ENCODE measurements at regions not wholly inside any gene's neighbourhood (a gene's known extent, or its start where the extent isn't known, plus 50 kb on each side); places are given as distances from the start of the nearest gene placed in this dataset.

DNA sequence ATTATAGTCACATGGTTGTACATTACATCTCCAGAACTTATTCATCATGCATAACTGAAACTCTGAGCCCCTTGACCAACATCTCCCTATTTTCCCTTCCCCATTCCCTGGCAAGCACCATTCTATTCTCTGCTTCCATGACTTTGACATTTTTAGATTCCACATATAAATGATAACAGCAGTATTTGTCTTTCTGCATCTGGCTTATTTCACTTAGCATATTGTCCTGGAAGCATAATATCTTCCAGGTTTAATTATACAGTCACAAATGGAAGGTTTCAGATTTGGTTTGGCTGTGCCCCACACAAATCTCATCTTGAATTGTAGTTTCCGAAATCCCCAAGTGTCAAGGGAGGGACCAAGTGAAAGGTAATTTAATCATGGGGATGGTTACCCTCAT is 626.9 kb upstream of the PKDCC start:
- DNase-seq: no peak

DNA sequence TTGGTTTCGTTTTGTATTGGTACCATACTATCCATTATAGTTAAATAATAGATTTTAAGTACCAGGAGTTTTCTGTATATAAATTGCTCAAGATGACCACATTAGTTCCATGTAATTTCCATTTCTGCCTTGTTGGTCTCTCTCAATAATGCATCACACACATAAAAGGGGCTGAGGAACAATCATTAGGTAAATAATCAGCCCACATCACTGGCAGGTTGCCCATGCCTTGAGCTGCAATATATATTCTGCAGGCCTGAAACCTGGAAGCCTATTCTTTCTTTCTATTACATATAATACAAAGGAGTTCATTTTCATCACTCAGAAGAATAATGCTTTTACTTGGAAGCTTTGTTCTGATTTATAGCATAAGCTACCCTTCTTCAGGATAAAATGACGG is 616.1 kb upstream of the PKDCC start:
- DNase-seq: no peak

DNA sequence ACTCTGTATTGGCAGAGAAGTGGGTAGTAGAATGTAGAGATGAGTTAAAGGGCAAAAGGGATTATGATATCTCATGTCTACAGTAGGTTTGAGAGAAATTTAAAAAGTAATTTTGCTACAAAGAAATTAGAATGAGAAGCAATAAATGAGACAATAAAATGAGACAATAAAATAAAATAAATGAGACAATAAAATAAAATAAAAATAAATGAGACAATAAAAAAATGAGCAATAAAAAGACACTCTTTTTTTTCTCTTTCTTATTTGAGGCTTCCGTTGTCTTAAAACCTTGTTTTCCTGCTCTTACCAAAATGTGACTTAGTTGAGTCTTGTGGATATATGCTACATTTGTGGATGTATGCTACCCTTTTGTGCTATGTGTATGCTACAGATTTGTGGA is 615.4 kb upstream of the PKDCC start:
- no peak for DNase-seq

DNA sequence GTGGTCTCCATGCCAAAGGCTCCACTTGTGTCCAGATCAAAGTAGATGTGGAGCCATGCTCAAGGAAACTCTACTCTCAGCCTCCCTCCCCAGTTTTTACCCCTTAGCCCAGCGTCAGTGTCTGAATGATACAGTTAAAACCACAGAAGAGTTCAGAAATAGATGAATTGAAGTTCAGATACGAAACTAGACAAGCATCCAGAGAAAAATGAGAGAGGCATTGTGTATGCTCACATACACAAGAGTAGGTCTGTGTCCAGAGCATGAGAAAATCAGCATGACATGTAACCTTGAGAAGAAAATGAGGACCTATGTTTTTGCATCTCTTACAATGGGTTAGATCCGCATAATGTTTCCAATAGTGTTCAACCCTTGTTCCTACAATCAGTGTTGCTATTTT is 612.8 kb upstream of the PKDCC start:
- no peak for DNase-seq

DNA sequence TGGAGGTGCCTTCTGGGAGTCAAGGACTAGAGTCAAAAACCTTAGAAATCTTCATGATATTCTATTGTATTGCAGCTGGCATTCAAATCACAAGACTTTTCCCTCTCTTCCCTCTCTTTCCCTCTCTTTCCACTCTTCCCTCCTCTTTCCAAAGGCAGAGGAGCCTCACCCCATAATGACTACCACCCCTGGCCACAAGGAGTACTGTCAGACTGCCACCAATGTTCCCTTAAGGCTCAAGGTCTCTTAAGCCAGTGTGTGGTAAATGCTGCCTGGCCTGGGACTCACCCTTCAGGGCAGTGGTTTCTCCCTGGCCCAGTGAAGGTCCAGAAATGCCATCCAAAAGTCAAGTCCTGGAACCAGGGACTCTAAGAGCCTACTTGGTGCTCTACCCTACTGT is 605.9 kb upstream of the PKDCC start:
- DNase-seq: no peak

DNA sequence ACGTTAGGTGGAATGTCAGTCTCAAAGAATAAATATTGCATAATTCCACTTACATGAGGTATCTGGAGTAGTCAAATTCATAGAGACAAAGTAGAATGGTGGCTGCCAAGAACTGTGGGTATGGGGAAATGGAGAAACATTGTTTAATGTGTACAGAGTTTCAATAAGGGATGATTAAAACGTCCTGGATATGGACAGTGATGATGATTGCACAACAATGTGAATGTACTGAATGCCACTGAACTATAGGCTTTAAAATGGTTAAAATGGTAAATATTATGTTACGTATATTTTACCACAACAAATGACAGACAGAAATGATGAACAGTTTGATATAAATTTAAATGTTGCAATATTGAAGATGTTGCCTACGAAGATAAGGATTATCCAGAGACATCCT is 602.0 kb upstream of the PKDCC start:
- no peak for DNase-seq

DNA sequence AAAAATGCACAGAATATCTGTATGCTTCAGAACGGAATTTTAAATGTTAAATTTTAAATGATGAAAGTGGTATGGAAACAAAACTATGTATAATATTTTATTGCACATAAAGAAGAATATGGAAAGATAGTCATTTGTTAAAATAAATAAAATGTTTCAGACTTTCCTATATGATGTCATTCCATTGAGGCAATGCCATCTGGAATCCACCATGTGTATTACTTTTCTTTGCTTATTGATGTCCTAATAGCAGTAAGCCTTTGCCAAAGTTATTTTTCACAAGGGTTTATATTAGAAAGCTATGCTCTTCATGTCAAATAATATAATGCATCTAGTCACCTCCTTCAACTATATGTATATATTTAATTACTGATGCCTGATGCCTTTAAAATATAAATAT is 601.6 kb upstream of the PKDCC start:
- DNase-seq: no peak

DNA sequence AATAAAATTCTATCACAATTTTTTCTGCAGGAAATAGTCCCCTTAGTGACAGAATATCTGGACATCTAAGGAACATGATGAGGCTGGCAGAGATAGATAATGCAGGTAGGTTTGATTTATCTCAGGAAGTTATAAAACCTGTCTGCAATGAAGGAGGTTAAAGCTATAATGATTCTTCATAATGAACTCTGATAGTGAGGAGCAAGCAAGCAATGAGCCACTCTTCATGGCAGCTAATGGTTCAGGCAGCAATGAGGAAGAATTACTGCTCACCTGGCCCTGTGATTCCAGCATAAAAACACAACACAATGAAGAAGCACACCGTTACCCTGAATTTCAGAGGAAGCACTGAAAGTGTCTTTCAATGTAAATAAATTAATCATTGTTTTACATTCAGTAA is 599.6 kb upstream of the PKDCC start:
- DNase-seq: no peak

DNA sequence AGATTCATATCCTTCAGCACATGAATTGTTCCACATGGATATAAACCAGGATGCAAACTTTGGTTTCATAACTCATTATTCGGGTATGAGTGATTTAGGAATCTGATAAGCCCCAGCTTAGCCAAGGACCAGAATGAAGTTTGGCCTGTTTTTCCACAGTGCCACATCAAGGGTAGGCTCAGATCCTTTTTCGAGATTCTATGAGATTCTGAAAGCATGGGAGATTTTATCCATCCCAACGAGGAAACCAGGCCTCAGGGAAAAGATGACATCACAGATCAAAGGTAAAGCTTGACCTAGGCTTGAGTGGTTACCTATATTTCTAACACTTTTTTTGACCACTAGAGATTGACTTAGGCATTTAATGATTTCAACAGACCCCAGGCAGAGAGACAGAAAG is 590.8 kb upstream of the PKDCC start:
- DNase-seq: no peak

DNA sequence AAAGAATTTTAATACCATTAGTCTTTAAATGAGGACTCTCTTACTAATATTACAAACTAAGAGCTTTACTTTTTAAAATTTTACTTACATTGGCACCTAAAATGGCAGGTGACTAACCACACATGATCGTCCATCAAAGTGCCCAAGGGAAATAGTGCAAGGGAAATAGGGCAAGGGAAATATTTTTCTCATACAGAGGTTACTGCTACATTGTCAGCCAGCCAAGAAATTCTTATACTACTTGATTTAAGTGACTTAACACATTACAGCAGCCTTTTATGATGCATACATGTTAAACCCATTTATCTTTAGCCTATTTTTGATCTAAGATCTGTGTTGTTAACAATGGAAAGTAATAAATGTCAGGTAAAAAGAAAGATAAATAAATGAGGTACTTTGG is 587.2 kb upstream of the PKDCC start:
- DNase-seq: no peak

DNA sequence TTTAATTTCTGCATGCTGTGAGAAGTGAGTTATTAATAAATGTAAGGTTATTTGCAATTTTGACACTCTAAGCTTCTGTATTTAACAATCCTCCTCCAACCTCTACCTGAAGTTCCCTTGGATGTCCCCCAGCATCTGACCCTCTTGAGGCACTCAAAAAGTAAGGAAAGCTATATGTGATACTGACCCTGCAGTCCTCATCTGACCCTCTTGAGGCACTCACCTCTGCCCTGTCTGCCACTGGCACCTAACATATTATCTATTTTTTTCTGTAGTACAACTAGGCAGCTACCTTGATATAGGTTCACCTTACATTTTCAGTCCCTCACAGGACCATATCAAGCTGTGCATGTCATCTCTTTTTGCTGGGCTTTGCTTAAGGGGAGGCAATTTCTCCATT is 583.4 kb upstream of the PKDCC start:
- DNase-seq: no peak

DNA sequence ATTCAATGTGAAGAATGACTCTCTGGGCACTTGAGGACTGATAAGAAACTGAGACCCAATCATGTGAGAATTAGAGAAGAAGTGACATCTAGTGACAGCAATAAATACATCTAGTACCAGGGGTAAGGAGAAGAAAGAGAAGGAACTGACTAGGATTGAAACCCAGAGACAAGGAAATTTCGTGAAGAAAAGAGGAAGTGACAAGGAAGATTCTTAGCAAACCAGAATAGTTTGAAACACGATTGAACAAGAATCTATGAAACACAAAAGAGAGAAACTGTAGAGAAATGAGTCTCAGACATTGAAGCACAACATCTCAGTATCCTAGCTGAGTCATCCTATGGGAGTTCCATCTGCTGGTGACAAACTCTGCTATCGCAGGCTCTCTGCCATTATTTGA is 571.9 kb upstream of the PKDCC start:
- DNase-seq: no peak

DNA sequence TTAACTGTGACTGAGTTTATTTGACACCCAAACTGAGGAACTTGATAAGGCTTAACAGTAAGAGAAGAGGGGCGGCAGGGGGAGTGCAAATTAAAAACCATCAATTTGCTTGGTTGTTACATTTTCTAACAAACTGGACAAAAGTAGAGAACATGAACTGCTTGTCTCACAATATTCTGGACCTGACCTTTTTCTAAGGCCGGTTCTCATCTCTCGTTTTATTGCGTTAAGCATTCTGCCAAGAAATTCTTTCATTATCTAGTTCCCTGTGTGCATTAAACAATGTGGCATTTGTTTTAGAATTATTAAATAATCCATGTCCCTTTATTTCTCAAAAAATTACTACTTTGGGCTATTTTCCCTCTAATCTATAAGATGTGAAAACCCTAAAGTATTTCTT is 565.2 kb upstream of the PKDCC start:
- no peak for DNase-seq

DNA sequence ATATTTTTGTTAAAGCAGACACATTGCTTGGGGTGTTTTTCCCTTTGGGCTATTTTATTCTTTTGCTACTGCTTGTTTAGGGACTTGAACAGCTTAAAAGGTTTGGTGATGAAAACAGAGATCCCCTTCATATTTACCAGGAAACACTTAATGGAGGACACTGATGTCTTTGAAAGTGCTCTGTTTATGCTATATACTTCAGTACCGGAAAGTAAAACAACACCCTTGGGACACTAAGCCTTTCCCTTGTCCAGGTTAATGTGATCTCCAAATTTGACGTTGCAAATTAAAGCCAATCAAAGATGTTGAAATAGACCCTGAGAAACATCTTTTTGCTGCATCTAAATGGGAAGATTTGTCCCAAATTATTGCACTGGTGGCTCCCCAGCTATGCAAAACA is 564.6 kb upstream of the PKDCC start:
- no peak for DNase-seq

DNA sequence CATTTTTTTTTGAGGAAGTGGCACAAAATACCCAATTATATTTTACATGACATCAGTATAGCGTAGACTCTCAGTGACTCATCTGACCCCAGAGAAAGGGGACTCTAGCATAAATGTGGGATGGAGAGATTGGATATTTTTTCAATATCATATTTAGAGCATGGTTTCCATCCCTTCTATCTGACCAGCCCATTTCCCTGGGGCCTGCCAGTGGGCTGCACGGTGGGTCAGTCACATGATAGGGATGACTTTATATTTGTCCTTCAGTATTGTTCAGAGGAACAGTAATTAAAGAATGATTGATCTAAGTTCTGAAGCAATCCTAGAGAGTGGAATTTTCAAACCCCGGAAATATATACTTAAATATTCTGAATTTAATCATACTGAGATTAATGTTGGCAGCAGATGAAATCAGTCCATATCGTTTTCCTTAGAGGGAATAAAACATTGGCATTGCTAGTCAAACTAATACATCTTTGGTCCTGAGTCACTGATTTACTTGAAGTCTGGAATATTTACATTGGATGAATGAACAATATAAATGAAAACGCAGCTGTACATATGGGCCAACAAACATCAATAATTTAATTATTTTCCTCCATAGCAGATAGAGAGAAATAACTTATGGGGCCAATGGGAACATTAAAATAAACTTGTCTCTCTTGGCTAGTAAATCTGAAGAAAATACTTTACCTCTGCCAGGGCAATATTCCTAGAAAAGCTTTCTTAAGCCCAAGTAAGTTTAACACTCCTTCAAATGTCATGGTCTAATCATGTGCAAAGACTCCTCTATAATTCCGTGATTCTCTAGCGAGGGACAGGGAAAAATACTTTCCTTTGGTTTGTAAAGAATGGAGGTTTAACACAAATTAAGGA is 563.6 kb upstream of the PKDCC start:
- no peak for DNase-seq

DNA sequence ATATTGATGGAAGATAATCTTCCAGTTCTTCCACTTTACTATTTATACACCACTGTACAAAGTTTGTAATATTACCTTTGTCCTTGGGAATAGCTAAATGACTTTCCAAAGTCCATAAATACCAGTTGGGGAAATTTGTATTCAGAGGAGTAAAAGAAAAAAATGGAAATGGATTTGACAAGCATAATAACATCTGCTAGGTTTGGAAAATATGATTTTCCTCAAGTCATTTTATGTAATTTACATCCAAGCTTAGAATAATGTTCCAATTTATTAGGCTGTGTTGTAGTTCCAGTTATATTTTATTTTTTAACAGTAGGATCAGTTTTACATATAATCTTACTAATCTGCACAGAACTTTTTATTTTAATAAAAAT is 563.0 kb upstream of the PKDCC start:
- DNase-seq: no peak

DNA sequence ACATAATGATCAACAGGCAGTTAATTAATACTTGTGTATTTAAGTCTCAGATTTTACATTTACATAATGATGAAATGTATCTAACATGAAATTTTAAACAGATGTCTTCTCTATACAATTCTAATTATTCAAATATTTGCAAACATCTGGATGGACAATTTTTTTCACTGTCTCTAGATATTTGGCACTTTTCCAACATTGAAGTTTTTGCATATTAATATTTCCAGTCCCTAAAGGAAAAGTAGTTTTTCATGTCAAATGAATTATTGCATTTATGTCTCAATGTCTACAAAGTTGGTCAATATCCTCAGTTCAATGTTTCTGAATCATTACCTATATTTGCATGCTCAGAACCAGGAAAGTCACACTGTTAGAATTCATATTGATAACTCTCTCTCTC is 560.9 kb upstream of the PKDCC start:
- no peak for DNase-seq

DNA sequence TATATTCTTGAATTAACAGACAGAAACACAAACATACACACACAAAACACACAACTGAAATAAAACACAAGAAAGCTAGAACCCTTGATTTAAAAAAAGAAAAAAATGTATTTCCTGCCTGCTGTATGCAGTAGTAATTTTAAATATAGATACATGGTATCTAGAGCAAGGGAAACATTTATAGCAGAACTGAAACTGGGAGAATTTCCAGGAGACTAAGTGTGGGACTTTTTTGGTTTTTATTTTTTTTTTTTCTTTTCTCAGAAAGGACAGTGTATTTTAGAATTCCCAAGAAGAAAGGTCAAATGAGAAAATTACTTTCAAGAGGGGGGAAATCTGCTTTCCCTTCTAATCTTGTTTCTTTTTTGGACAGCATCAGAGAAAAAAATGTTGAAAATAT is 558.9 kb upstream of the PKDCC start:
- no peak for DNase-seq

DNA sequence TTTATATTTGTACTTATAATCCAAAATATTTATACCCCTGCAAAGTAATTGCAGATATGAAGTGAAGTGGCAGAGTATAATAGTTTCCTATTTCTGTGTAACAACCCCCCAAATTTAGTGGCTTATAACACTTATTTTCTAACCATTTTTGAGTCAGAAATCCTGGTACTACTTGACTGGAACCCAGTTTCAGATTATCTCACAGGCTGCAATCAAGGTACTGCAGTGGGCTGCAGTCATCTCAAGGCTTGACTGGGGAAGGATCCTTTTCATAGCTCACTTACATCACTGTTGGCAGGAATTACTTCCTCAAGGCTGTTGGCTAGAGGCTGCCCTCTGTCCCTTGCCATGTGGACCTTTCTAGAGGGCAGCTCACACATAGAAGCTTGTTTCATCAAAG is 558.2 kb upstream of the PKDCC start:
- no peak for DNase-seq

DNA sequence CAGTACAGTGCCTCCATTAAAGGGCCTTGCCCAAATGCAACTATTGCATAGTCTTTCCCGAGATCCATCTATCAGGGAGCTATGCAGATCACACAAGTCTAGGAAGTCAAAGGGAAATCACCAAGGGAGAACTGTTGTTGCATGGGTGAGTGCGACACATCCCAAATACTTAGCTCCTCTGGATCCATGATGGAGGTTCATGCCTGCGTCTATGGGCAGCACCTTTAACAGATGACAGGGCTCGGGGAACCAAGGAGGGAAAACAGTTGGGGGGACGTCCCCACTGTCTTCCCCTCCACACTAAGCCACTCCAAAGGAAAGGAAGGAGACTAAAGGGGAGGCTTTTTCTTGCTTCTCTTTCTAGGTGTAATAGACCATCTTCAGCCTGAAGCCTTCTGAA is 552.8 kb upstream of the PKDCC start:
- no peak for DNase-seq

DNA sequence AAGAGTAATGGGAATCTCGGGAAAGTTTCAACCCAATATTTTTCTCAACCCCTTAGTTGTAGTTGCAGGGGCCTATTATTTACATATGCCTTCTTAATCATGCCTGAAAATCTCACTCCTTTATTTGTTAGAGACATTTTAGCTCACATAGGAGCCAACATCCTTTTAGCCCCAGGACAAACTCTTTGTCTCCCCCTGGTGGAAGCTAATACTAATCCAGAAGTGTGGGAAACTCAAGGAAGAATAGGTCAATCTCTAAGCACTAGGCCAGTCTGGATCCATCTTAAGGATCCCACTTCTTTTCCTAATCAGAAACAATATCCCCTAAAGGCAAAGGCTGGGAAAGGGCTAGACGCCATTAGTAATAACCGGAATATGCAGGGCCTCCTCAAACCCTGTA is 550.9 kb upstream of the PKDCC start:
- no peak for DNase-seq

DNA sequence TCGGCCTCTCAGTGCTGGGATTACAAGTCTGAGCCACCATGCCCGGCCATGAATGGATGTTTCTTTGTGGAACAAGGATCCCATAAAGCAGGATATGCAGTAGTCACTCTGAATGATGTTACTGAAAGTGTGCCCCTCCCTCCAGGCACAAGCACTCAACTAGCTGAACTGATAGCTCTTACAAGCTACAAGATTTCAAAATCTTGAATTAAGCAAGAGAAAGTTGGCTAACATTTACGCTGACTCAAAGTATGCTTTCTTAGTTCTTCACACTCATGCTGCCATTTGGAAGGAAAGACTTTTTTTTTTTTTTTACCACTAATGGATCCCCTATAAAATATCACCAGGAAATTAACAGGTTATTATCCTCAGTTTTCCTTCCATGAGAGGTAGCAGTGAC is 549.0 kb upstream of the PKDCC start:
- no peak for DNase-seq

DNA sequence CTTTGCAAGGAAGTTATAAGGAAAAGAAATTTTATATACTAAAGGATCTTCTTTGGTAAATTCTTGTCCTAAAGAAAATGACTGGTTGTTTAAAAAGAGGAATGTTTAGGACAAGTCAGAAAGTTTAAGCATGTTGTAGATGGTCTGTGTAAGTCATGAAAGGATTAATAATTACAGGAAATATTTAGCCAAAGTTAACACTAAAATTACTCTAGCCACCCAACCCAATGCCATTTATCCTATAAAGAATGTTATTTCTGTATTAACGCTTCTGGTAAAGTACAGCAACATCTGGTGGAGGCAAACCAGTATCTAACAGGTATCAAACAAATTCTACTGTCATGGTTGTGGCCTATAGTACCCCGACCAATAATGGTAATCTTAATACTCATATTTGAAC is 546.9 kb upstream of the PKDCC start:
- no peak for DNase-seq

DNA sequence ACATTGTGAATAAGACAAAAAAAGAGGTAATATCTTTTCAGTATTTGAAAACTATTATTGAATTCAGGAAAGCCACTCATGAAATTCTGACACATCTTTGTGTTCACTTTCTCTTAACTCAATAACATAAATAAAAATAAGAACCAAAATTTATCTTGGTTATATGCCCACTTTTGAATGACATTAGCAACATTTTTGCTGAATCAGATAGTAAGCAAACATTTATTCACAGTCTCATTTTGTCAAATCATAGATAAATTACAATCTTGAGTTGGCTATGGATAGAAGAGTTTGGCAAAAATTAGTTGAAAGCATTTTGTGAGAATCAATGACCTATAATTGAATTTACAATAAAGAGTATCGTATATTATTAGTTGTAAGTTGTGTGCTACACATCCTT is 545.1 kb upstream of the PKDCC start:
- no peak for DNase-seq

DNA sequence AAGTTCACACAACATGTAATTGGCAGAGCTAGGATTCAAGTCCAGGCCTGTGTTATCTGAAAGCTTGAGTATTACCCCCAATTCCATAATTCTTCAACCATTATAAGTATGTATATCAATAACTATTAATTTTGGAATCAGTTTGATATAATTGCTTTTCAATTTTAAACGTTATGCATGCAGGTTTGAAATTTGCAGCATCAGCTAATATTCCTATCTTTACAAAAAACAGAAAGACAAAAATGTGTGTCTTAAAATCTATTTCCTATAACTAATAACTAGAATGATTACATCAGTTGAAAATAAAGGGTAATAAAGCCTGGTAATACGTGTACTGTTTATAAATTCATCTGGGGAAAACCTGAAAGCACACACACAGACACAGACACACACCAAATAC is 543.3 kb upstream of the PKDCC start:
- DNase-seq: no peak

DNA sequence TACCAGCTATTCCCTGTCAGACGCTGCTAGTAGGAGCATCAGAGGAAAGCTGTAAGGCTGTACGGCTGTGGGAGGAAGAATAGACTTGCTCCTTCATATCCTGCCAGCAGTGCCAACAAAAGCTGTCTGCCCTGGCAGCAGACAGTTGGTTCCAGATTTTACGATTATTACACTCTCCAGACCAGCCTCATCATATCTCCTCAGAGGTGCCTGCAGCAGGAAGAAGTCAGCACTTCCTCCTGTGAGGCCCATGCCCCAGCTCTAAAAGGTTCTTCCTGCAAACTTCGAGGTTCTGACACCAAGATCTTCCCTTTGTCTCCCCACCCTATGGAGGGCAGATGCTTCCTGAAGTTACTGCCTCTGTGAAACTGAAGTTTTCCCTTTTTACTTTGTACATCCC is 537.7 kb upstream of the PKDCC start:
- peak; percentile 73 for DNase-seq
